Naive thymus-derived CD4-positive, alpha-beta T cell (primary cell): ENCODE measurements at regions not wholly inside any gene's neighbourhood (a gene's known extent, or its start where the extent isn't known, plus 50 kb on each side); places are given as distances from the start of the nearest gene placed in this dataset.

Experiments
- ATAC-seq: fragments of 150-1000 bp; cut with Tn5 transposase; 2 replicates; pipeline ENCODE4 v1.10.0; 2021; ENCODE audit warnings: mild to moderate bottlenecking, moderate library complexity
- CTCF ChIA-PET: fragments of 350-600 bp; sonication (Branson Sonifier 250); formaldehyde crosslinking; loops from one replicate; lab custom pipeline; 2021; ENCODE audit warnings: antibody characterized with exemption; lab: Charles Lee
- POLR2A ChIA-PET: fragments of 350-600 bp; sonication (Branson Sonifier 250); formaldehyde crosslinking; loops from one replicate; lab custom pipeline; 2021; ENCODE audit warnings: antibody characterized with exemption, inconsistent platforms; lab: Charles Lee
- DNase-seq, 9 donors: peaks; one replicate each; pipeline versions ENCODE4 v3.0.0 to v3.0.0-alpha.2; 2020 to 2022; ENCODE audit warnings: mixed read lengths in 1 of 9
- H3K27ac ChIP-seq: one replicate; pipeline ENCODE4 v1.7.0; 2013; ENCODE audit warnings: mild to moderate bottlenecking, low read depth, low read length, moderate library complexity
- H3K27me3 ChIP-seq, 2 donors: one replicate each; pipeline ENCODE4 v1.7.0; 2013; ENCODE audit warnings: low read length in 2 of 2, mild to moderate bottlenecking in 2 of 2, moderate library complexity in 2 of 2; ENCODE audit not compliant: control insufficient read depth in 2 of 2, insufficient read depth in 2 of 2
- H3K36me3 ChIP-seq, 3 experiments: 1 replicate in 2 of 3; 2 replicates in 1 of 3; pipeline ENCODE4 v1.7.0; 2013; ENCODE audit warnings: low read length in 3 of 3, mild to moderate bottlenecking in 3 of 3, moderate library complexity in 1 of 3; ENCODE audit not compliant: insufficient read depth in 3 of 3, control insufficient read depth in 2 of 3
- H3K4me1 ChIP-seq, 2 donors: one replicate each; pipeline ENCODE4 v1.7.0; 2013; ENCODE audit warnings: low read length in 2 of 2, mild to moderate bottlenecking in 2 of 2, moderate library complexity in 1 of 2; ENCODE audit not compliant: control insufficient read depth in 2 of 2, insufficient read depth in 2 of 2
- H3K4me3 ChIP-seq: 2 replicates; pipeline ENCODE4 v1.7.0; 2013; ENCODE audit warnings: mild to moderate bottlenecking, low read length
- H3K9me3 ChIP-seq, 3 experiments: 1 replicate in 2 of 3; 2 replicates in 1 of 3; pipeline ENCODE4 v1.7.0; 2013; ENCODE audit warnings: low read length in 3 of 3; ENCODE audit not compliant: control insufficient read depth in 2 of 3
- H3K27ac Mint-ChIP-seq, 9 donors: one replicate each; pipeline ENCODE4 v1.8.0; 2020 to 2022; ENCODE audit warnings: mixed read lengths in 9 of 9, mild to moderate bottlenecking in 8 of 9, moderate library complexity in 5 of 9, inconsistent platforms in 2 of 9
- H3K27me3 Mint-ChIP-seq, 5 donors: one replicate each; pipeline ENCODE4 v1.8.0; 2021 to 2022; ENCODE audit warnings: mixed read lengths in 5 of 5, mild to moderate bottlenecking in 1 of 5
- H3K36me3 Mint-ChIP-seq, 5 donors: one replicate each; pipeline ENCODE4 v1.8.0; 2020 to 2022; ENCODE audit warnings: mixed read lengths in 5 of 5, mild to moderate bottlenecking in 3 of 5, inconsistent platforms in 1 of 5
- H3K4me1 Mint-ChIP-seq, 7 donors: one replicate each; pipeline ENCODE4 v1.8.0; 2020 to 2022; ENCODE audit warnings: mixed read lengths in 7 of 7, mild to moderate bottlenecking in 3 of 7, inconsistent platforms in 1 of 7
- H3K4me3 Mint-ChIP-seq, 10 donors: one replicate each; pipeline ENCODE4 v1.8.0; 2020 to 2022; ENCODE audit warnings: mild to moderate bottlenecking in 10 of 10, mixed read lengths in 10 of 10, moderate library complexity in 6 of 10, inconsistent platforms in 2 of 10
- H3K9me3 Mint-ChIP-seq, 11 donors: one replicate each; pipeline ENCODE4 v1.8.0; 2020 to 2022; ENCODE audit warnings: mixed read lengths in 11 of 11, mild to moderate bottlenecking in 4 of 11, inconsistent platforms in 1 of 11, moderate library complexity in 1 of 11
- intact Hi-C, 2 donors: fragments of 100-400 bp; cut with micrococcal nuclease; formaldehyde crosslinking; loops; one replicate each; pipeline ENCODE4 v1.15.1; 2023

- H3K36me3 Mint-ChIP-seq, result no peaks in the 10 kb centered on the region
- intact Hi-C loops, result no loop called here
- H3K27me3 ChIP-seq, result no peaks in the 10 kb centered on the region
These were observed 212.5 kb downstream of the NPHP4 start for GRCh38 chr1:5779608-5780323.

GRCh38 chr1:5776035-5776550 is 216.1 kb downstream of the NPHP4 start:
- Mint-ChIP-seq H3K4me1 (peaks cover 0 to 3% (median 1%) of the 10 kb centered on the region in 7 donors), H3K36me3 (no peaks in the 10 kb centered on the region), H3K27me3 (peaks cover 0 to 9% (median 3%) of the 10 kb centered on the region in 5 donors), H3K4me3 (no peak overlapping the region), H3K9me3 (peaks cover 0 to 5% (median 2%) of the 10 kb centered on the region in 11 donors), H3K27ac (no peak overlapping the region)
- Histone ChIP-seq H3K27ac (no peak overlapping the region), H3K9me3 (no peaks in the 10 kb centered on the region), H3K4me1 (no peaks in the 10 kb centered on the region), H3K36me3 (no peaks in the 10 kb centered on the region), H3K27me3 (no peaks in the 10 kb centered on the region), H3K4me3 (no peak overlapping the region)
- ATAC-seq (no peak), DNase-seq (no peak)
- POLR2A ChIA-PET, result no interaction called here
- intact Hi-C loops, result no loop called here
- CTCF ChIA-PET, result no interaction called here

More at GRCh38 chr1:5779608-5780323, 212.5 kb downstream of the NPHP4 start:
- ChIA-PET CTCF (interaction anchor here (0.7 kb wide), 1 partner anchor 1670 kb away, joined by 3 read pairs; no protein-coding TSS in a partner anchor), POLR2A (no interaction called here)
- Mint-ChIP-seq H3K9me3 (peaks cover 0 to 6% (median 2%) of the 10 kb centered on the region in 11 donors), H3K4me3 (no peak overlapping the region), H3K4me1 (no peaks in the 10 kb centered on the region), H3K27ac (no peak overlapping the region), H3K27me3 (peaks cover 0 to 10% (median 6%) of the 10 kb centered on the region in 5 donors)
- H3K4me3 ChIP-seq, result no peak overlapping the region
- ATAC-seq, result no peak
- H3K4me1 ChIP-seq, result no peaks in the 10 kb centered on the region
- no peaks in the 10 kb centered on the region for H3K36me3 ChIP-seq
- no peak for DNase-seq
- H3K27ac ChIP-seq, result no peak overlapping the region
- H3K9me3 ChIP-seq, result no peaks in the 10 kb centered on the region

- no peaks in the 10 kb centered on the region for H3K9me3 ChIP-seq
- no peak overlapping the region for H3K4me3 Mint-ChIP-seq
- intact Hi-C loops, result no loop called here
- ATAC-seq, result no peak
- H3K36me3 ChIP-seq, result no peaks in the 10 kb centered on the region
- peaks cover 0 to 14% (median 11%) of the 10 kb centered on the region in 5 donors for H3K27me3 Mint-ChIP-seq
- H3K9me3 Mint-ChIP-seq, result peaks cover 0 to 5% (median 2%) of the 10 kb centered on the region in 11 donors
- H3K4me1 Mint-ChIP-seq, result peaks cover 0 to 10% (median 8%) of the 10 kb centered on the region in 7 donors
- H3K4me1 ChIP-seq, result no peaks in the 10 kb centered on the region
- DNase-seq, result no peak
- POLR2A ChIA-PET, result no interaction called here
- CTCF ChIA-PET, result no interaction called here
- H3K27me3 ChIP-seq, result no peaks in the 10 kb centered on the region
- H3K4me3 ChIP-seq, result no peak overlapping the region
- H3K27ac ChIP-seq, result no peak overlapping the region
- H3K27ac Mint-ChIP-seq, result no peak overlapping the region
- H3K36me3 Mint-ChIP-seq, result no peaks in the 10 kb centered on the region
These were observed 218.2 kb downstream of the NPHP4 start for GRCh38 chr1:5774019-5774418.

- no peak for DNase-seq
- H3K9me3 ChIP-seq, result no peaks in the 10 kb centered on the region
- H3K4me3 ChIP-seq, result no peak overlapping the region
- ATAC-seq, result no peak
- H3K27me3 Mint-ChIP-seq, result peaks cover 0 to 31% (median 23%) of the 10 kb centered on the region in 5 donors
- intact Hi-C loops, result no loop called here
- H3K27ac Mint-ChIP-seq, result no peak overlapping the region
- H3K36me3 Mint-ChIP-seq, result no peaks in the 10 kb centered on the region
- no peaks in the 10 kb centered on the region for H3K36me3 ChIP-seq
- H3K4me1 ChIP-seq, result no peaks in the 10 kb centered on the region
- H3K4me3 Mint-ChIP-seq, result no peak overlapping the region
- H3K4me1 Mint-ChIP-seq, result peaks cover 0 to 10% (median 8%) of the 10 kb centered on the region in 7 donors
- ChIA-PET POLR2A (no interaction called here), CTCF (no interaction called here)
- H3K9me3 Mint-ChIP-seq, result peaks cover 0 to 1% (median 0%) of the 10 kb centered on the region in 11 donors
- H3K27me3 ChIP-seq, result no peaks in the 10 kb centered on the region
- no peak overlapping the region for H3K27ac ChIP-seq
These were observed 220.4 kb downstream of the NPHP4 start for GRCh38 chr1:5771788-5772187.

GRCh38 chr1:5770981-5771765 is 221.1 kb downstream of the NPHP4 start:
- Mint-ChIP-seq H3K4me3 (peak overlapping the region in 1 of 10 donors; percentile 32), H3K9me3 (peaks cover 0 to 4% (median 0%) of the 10 kb centered on the region in 11 donors), H3K4me1 (peaks cover 0 to 10% (median 8%) of the 10 kb centered on the region in 7 donors), H3K27ac (no peak overlapping the region), H3K36me3 (no peaks in the 10 kb centered on the region), H3K27me3 (peaks cover 0 to 35% (median 23%) of the 10 kb centered on the region in 5 donors)
- no peaks in the 10 kb centered on the region for H3K4me1 ChIP-seq
- intact Hi-C loops, result no loop called here
- H3K27ac ChIP-seq, result no peak overlapping the region
- H3K9me3 ChIP-seq, result no peaks in the 10 kb centered on the region
- DNase-seq (no peak), ATAC-seq (no peak)
- POLR2A ChIA-PET, result no interaction called here
- CTCF ChIA-PET, result no interaction called here
- no peaks in the 10 kb centered on the region for H3K27me3 ChIP-seq
- H3K36me3 ChIP-seq, result no peaks in the 10 kb centered on the region
- H3K4me3 ChIP-seq, result no peak overlapping the region

- intact Hi-C loops, result no loop called here
- Histone ChIP-seq H3K9me3 (no peaks in the 10 kb centered on the region), H3K4me3 (no peak overlapping the region), H3K27me3 (no peaks in the 10 kb centered on the region), H3K4me1 (no peaks in the 10 kb centered on the region), H3K36me3 (no peaks in the 10 kb centered on the region), H3K27ac (no peak overlapping the region)
- ChIA-PET CTCF (no interaction called here), POLR2A (no interaction called here)
- peaks cover 0 to 4% (median 0%) of the 10 kb centered on the region in 11 donors for H3K9me3 Mint-ChIP-seq
- ATAC-seq (no peak), DNase-seq (no peak)
- H3K27me3 Mint-ChIP-seq, result peaks cover 0 to 46% (median 28%) of the 10 kb centered on the region in 5 donors
- H3K4me3 Mint-ChIP-seq, result no peak overlapping the region
- no peak overlapping the region for H3K27ac Mint-ChIP-seq
- peaks cover 0 to 10% (median 8%) of the 10 kb centered on the region in 7 donors for H3K4me1 Mint-ChIP-seq
- H3K36me3 Mint-ChIP-seq, result peaks cover 0 to under 1% (median 0%) of the 10 kb centered on the region in 5 donors
These were observed 222.5 kb downstream of the NPHP4 start for GRCh38 chr1:5769760-5770159.
